GM08714 (cell line): ENCODE measurements at regions not wholly inside any gene's neighbourhood (a gene's known extent, or its start where the extent isn't known, plus 50 kb on each side); places are given as distances from the start of the nearest gene placed in this dataset.

Source experiments
- H3K4me3 ChIP-seq: fragments of 200-500 bp; sonication (Bioruptor generic); 2 replicates; pipeline ENCODE4 v1.5.1; 2014; ENCODE audit warnings: mild to moderate bottlenecking, low read length, inconsistent platforms
- ZNF274 ChIP-seq: IDR thresholded peaks from 2 replicates; pipeline ENCODE4 v1.6.1; 2012; ENCODE audit warnings: mild to moderate bottlenecking, low read depth, low read length

DNA sequence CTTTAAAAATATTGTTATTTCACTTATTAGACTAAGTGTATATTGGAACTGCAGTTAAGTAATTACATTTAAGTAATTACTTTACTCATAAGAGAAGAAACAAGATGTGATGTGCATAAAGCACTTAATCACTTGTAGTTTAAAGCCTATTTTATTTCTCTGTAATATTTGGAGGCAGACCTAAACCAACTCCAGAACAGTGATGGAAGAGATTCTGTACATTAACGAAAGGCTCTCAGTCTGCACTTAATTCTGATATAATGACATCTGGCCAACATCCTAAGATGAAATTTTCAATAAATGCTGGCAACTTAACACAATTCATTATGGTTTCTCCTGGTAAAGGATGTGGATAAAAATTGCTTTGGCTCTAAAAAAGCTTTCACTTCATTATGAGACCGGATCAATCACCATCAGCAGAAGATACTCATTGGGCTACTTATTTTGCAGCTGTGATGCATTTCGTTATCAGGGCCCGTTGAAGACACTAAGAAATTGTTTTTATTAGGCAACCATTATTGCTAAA, 342.6 kb downstream of the C4orf33 start:
- no peak overlapping the region for H3K4me3 ChIP-seq
- no peak for TF ChIP-seq ZNF274

DNA sequence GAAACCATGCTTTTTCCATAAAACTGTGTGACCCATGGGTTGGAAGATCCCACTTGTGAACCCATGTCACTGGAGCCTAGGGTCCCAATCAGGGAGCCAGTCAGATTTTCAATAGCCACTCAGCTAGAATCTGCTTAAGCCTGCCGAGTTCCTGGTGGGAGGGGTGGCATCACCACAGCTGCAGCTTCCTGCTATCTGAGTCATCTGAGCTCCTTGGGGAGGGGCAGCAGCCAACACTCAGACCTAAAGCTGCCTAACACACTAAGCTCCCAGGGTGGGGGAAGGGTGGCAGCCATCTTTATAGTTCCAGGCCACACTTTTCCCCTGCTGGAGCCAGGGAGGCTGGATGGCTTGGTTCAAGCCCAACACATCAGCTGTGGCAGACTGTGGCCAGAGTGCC, 350.1 kb downstream of the C4orf33 start:
- TF ChIP-seq ZNF274: no peak
- H3K4me3 ChIP-seq: no peak overlapping the region

DNA sequence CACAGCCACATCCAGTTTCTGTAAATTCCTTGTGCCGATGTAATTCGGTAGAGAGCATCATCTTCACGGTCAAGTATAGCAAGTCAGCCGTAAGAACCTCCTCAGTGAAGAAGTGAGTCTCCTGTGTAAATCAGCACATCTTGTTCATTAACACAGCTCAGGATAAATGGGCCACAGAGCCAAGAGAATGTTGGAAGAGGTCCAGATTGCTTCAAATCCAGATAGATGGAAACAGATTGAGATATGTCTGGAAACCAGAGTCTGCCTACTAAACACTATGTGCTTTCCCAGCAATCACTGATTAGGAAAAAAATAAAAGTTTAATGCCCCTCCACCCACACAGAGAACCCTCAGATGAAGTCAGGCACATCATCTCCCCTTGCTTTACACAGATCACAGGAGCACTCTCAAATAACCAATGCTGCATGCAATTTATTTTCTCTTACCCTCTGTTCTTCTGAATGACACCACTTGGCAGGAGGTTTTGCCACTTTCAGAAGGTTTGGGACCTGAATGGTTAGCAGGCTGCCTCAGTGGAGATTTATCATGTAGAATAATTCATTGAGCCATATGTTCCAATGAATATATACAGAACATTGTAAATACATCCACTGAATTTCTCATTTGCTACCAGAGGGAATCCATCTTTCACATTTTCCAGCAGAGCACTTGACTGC, 357.7 kb downstream of the C4orf33 start:
- no peak overlapping the region for H3K4me3 ChIP-seq
- no peak for TF ChIP-seq ZNF274

DNA sequence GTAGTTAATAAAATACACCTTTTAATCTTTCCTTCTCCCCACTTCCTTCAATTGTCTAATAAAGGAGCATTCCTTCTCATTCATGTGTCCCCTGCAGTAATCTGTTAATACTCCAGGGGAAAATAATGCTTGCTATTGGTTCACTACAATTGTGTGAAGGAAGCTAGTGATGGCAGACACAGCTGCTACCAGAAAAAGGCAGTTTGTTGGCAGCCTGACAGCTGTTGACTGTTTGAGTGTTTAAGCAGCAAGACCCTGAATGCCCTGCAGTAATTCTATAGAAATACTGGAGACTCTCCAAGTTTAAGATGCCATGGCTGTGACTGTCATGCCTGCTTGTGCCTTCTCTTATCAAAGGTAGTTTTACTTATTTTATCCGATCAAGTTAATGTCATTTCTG, 359.5 kb downstream of the C4orf33 start:
- no peak for TF ChIP-seq ZNF274
- no peak overlapping the region for H3K4me3 ChIP-seq

DNA sequence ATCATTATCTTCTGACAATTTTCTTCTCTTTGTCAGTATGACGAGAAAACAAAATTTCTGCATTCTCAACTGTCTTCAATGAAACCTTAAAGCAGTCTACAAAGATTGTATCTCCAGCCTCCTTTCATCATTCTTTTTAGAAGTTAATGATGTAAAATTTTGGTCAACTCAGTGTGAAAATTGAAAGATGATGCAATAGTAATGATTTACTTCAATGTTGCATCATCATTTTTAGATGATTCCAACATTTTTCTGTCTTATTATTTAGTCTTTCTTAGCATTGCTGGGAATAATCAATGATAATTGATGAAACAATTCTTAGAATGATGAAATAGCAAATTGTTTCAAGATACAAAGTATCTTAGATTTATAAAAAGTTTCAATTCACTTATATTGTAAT, 372.7 kb downstream of the C4orf33 start:
- no peak for TF ChIP-seq ZNF274

DNA sequence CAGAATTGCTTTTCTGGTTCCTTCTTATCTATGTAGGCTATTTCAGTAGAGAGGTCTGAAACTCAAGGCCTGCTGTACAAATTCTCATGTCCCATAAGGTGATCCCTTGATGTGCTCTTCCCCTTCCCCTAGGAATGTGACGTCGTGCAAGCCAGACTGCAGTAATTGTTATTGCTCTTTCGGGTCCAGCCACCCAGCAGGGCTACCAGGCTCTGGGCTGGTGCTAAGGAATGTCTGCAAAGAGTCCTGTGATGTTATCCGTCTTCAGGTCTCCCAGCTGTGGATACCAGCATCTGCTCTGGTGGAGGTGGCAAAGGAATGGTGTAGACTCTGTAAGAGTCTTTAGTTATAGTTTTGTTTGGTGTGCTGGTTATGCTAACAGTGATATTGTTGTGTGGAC, 378.7 kb downstream of the C4orf33 start:
- no peak overlapping the region for H3K4me3 ChIP-seq
- TF ChIP-seq ZNF274: no peak

More for the DNA sequence above, 372.7 kb downstream of the C4orf33 start:
- no peak overlapping the region for H3K4me3 ChIP-seq

DNA sequence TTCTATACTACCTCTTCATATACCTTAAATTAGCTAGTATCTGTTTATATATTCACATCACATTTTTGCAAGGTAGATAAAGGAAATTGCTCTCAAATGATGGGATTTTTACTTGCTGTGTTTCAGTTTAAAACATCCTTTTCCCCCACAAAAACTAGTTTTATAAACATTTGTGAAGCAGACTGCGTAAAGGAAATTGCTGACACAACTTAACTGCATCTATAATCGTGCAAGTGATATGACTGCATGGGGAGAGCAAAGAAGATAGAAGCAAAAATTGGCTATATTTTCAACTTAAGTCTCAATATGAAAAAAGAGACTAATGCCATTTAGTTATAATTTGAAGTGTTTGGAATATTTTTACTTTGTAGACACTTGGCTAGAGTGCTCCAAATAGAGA, 385.2 kb downstream of the C4orf33 start:
- no peak overlapping the region for H3K4me3 ChIP-seq
- TF ChIP-seq ZNF274: no peak

DNA sequence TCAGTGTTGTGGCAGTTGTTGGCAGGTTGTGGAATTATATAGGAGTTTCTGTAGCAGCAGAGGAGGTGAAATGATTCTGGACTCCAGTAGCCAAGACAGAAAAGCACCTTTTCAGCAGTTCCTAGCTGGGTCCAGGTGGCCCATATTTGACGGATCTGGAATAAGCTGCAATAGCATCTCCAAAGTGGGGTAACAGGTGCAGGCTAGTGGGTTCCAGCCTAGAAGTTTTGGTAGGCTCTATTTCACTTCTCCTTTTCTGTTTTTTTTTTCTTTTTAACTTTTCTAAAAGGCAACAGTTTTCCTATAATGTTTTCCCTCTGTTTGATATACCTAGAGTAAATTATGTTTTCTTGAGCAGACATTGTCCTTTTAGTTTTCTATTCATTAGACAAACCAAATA, 392.5 kb downstream of the C4orf33 start:
- no peak for TF ChIP-seq ZNF274
- H3K4me3 ChIP-seq: no peak overlapping the region

DNA sequence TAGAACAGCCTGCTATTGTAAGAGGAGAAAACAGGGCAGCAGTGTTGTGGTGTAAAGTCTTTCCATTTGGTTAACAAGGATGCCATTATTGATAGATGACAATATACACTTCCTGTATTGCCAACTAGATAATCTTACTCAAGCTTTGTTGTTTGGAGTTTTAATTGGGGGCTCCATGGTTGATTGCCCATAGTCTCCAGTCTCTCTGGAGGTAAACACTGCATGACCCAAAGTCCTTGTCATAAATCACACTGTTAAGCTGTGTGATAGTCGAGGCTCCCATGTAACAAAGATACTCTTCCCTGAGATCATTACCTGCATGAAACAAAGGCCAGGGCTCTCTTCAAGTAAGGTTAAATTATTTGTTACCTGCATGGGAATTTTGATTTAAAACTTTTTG, 394.6 kb downstream of the C4orf33 start:
- TF ChIP-seq ZNF274: no peak
- H3K4me3 ChIP-seq: no peak overlapping the region

DNA sequence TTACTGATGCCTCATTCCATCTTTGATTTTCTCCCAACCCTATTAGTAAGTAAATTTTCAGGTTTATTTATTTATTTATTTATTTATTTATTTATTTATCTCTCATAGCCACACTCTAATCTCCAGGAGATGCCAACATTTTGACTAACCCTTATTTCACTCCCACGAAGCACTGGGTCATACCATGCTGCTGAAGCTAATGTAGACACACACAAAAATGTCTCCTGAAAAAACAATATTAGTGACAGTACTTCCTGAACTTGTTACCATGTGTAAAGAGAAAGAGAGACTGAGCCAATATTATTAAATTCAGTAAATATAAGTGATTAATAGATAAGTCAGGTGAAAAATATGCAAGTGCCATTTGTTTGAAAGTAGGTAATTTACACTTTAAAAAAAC, 402.7 kb downstream of the C4orf33 start:
- no peak for TF ChIP-seq ZNF274
- no peak overlapping the region for H3K4me3 ChIP-seq

DNA sequence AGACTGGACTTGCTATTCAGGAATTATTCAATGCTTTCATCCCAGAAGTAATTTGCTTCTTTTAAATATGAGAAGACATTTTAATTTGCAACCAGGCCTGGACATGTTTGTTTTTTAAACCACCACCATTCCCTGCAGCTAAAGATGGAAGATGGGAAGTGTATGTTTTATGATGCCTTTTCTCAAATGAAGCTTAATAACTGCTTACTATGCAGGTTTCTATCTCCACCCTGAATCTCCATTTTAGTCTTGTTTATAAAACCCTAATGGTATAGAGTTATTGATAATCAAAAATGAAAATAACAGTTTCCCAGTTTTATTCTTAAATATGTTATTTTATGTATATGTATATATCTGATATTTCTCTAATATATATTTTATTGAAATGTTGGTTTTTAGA, 418.9 kb downstream of the C4orf33 start:
- TF ChIP-seq ZNF274: no peak
- H3K4me3 ChIP-seq: no peak overlapping the region

DNA sequence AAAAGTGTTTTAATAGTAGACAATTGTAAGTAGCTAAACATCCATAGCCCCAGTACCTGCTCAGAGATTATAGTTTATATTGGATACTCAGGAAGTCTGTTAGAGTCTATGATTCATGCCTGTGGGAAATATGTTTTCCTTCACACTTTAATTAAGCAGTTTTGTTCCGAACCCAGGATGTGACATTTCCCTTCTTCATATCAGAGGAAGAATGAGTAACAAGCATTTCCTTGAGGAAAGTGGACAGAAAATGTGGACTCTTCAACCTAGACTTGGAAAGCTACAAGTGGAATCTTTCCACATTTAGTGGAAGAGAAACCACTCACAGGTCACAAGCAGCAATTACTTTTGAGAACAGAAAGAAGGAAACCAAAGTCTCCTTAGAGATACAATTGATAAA, 419.4 kb downstream of the C4orf33 start:
- H3K4me3 ChIP-seq: no peak overlapping the region
- TF ChIP-seq ZNF274: no peak

DNA sequence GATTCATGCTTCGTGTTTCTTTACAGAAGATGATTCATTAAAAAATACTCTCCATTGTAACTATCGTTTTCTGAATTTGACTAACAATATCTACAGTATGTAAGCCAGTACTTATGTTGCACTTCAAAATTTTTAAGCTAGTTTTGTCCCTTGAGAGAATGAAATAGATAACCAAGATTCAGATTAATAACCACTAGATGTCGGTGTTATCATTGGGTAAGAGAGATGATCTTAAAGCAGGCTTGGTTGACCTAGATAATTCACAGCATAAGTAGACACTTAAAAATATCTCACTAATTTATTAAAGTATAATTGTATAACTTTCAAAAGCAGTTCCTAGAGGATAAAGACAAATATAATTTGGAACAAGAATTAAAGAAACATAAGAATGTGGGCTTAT, 430.9 kb downstream of the C4orf33 start:
- TF ChIP-seq ZNF274: no peak
- H3K4me3 ChIP-seq: no peak overlapping the region

DNA sequence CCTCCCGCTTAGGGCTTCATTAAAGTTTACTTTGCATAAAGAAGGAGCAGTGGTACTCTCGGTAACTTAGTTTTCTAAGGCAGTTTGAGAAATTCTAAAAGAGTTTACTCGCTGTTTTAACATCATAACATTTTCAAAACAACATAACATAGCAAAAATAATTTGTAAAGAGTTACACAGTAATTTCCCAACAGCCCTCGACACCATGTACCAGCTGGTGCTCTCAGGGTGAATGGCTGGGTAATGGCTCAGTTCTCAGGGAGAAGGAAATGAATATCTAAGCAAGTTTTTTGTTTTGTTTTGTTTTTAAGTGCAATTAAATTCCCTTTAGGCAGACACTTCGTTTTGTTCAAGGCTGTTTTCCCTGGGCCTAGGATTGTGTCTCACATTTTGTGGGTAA, 435.3 kb downstream of the C4orf33 start:
- TF ChIP-seq ZNF274: no peak

DNA sequence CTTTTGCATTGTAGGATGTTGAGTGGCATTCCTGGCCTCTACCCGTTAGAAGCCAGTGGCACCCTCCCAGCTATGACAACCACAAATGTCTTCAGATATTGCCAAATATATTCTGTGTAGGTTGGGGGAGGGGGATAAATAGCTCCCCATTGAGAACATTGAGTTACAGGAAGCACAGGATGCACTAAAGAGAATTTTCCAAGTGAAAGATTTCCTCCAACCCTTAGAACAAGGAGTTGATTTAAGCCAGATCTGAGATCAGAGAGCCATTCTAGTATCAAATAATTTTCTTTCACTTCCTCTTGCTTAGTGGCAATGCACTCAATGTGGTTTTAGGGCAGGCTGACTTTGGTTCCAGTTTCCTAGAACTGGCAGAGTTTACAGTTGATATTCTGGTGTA, 436.6 kb downstream of the C4orf33 start:
- no peak overlapping the region for H3K4me3 ChIP-seq
- TF ChIP-seq ZNF274: no peak

More for the DNA sequence above, 435.3 kb downstream of the C4orf33 start:
- no peak overlapping the region for H3K4me3 ChIP-seq

DNA sequence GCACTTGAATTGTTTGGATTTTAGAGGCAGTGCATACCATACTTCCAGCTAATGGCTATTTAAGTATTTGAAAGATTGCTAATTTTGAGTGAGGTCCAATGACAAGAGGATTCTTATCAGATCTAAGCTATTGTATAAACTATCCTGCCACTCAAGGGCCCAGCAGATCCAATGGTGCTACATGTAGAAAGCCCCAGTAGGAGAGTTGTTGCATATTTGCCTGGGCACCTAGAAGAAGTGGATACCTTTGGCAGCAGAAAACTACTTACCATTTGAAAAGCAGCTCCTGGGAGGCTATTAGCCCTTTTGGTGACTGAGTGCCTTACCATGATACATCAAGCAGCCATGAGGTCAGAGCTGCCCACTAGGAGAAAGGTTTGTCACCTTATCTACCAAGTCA, 447.3 kb downstream of the C4orf33 start:
- no peak for TF ChIP-seq ZNF274
- no peak overlapping the region for H3K4me3 ChIP-seq

DNA sequence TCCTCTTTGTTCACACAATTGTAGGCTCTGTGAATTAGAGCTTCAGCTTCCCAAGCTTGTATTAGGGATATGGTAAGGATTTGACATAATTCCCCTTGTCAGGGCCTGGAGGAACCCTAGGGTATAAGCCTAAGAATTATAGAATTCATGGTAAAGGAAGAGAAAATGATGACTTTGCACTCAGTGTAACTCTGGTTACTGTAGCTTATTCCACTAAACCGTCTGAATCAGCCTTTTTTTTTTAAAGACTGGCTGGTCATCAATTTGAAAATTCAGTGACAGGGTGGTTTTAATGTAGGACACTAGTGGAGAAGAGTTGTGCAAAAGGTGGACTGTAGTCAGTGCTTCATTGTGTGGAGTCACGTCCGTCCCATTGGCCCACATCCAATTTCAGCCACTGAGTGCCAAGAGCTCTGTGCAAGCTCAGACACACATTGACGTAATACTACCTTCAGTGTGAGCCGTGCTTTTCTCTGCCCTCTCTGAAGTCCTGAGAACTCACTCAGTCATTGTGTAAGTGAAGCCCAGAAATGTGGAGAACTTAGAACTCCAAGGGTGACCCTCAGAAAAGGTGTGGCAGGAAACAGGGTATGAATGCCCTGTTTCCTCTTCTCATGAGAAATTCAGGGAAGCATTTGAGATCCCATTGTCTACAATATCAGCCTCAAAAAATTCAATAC, 449.8 kb downstream of the C4orf33 start:
- no peak overlapping the region for H3K4me3 ChIP-seq
- no peak for TF ChIP-seq ZNF274
